B cell (primary cell): ENCODE measurements at regions not wholly inside any gene's neighbourhood (a gene's known extent, or its start where the extent isn't known, plus 50 kb on each side); places are given as distances from the start of the nearest gene placed in this dataset.

Experiments used
- ATAC-seq: fragments of 200-7000 bp; cut with Tn5 transposase; one replicate; pipeline ENCODE4 v1.10.0; 2021; ENCODE audit warnings: low read depth, mild to moderate bottlenecking, moderate number of reproducible peaks, moderate library complexity
- CTCF ChIA-PET: fragments of 350-600 bp; sonication (Branson Sonifier 250); formaldehyde crosslinking; loops from one replicate; lab custom pipeline; 2021; ENCODE audit warnings: antibody characterized with exemption, inconsistent platforms; lab: Charles Lee
- POLR2A ChIA-PET: fragments of 350-600 bp; sonication (Branson Sonifier 250); formaldehyde crosslinking; loops from one replicate; lab custom pipeline; 2021; ENCODE audit warnings: antibody characterized with exemption; lab: Charles Lee
- DNase-seq: peaks from one replicate; pipeline ENCODE4 v3.0.0; 2013
- H2AFZ ChIP-seq: 2 replicates; pipeline ENCODE4 v1.6.1; 2012; ENCODE audit warnings: mild to moderate bottlenecking, low read depth, low read length; ENCODE audit not compliant: insufficient read depth, poor library complexity, severe bottlenecking
- H3K27ac ChIP-seq, 2 donors: 1 replicate in 1 of 2; 2 replicates in 1 of 2; pipeline ENCODE4 v1.5.1; 2012 to 2013; ENCODE audit warnings: low read length in 2 of 2, mild to moderate bottlenecking in 2 of 2, moderate library complexity in 1 of 2
- H3K27me3 ChIP-seq, 4 experiments: fragments of 200-600 bp in 1 of 4; sonication (generic) in 1 of 4; replicated peaks in 1 of 4; 1 replicate in 2 of 4; 2 replicates in 2 of 4; pipeline versions ENCODE4 v1.6.1 to v1.7.0; 2013 to 2016; ENCODE audit warnings: low read length in 3 of 4, mild to moderate bottlenecking in 2 of 4, mixed read lengths in 1 of 4, moderate library complexity in 1 of 4; ENCODE audit not compliant: insufficient read depth in 4 of 4, control insufficient read depth in 3 of 4; ENCODE audit errors: control extremely low read depth in 1 of 4
- H3K36me3 ChIP-seq, 2 experiments: replicated peaks in 1 of 2; 1 replicate in 1 of 2; 2 replicates in 1 of 2; pipeline versions ENCODE4 v1.6.1 to v1.7.1; 2013; ENCODE audit warnings: low read length in 1 of 2; ENCODE audit not compliant: insufficient read depth in 2 of 2, control insufficient read depth in 1 of 2; ENCODE audit errors: control extremely low read depth in 1 of 2, extremely low read depth in 1 of 2
- H3K4me1 ChIP-seq, 2 donors: fragments of 200-600 bp in 1 of 2; sonication (generic) in 1 of 2; 1 replicate in 1 of 2; 2 replicates in 1 of 2; pipeline versions ENCODE4 v1.5.1 to v1.6.1; 2013 to 2017; ENCODE audit warnings: low read length in 2 of 2; ENCODE audit not compliant: control insufficient read depth in 2 of 2, insufficient read depth in 2 of 2
- H3K4me2 ChIP-seq: replicated peaks from 2 replicates; pipeline ENCODE3; 2012; ENCODE audit warnings: mild to moderate bottlenecking, low read depth, low read length; ENCODE audit not compliant: poor library complexity, severe bottlenecking
- H3K4me3 ChIP-seq, 5 experiments: fragments of 200-600 bp in 1 of 5; sonication (generic) in 1 of 5; 1 replicate in 3 of 5; 2 replicates in 2 of 5; pipeline versions ENCODE4 v1.5.1 to v1.7.0; 2011 to 2016; ENCODE audit warnings: low read length in 4 of 5, mild to moderate bottlenecking in 4 of 5, low read depth in 2 of 5, control low read depth in 1 of 5, moderate library complexity in 1 of 5; ENCODE audit not compliant: insufficient read depth in 1 of 5; ENCODE audit errors: control extremely low read depth in 1 of 5, extremely low read depth in 1 of 5
- H3K79me2 ChIP-seq: fragments of 200-600 bp; sonication (generic); one replicate; pipeline ENCODE4 v1.6.0; 2016; ENCODE audit warnings: low read length; ENCODE audit not compliant: control insufficient read depth, insufficient read depth
- H3K9ac ChIP-seq: fragments of 200-600 bp; sonication (generic); 2 replicates; pipeline ENCODE4 v1.6.1; 2017; ENCODE audit warnings: mild to moderate bottlenecking, low read length, moderate library complexity
- H3K9me3 ChIP-seq, 3 donors: one replicate each; pipeline versions ENCODE4 v1.6.1 to v1.7.1; 2013; ENCODE audit warnings: low read length in 2 of 3; ENCODE audit not compliant: control insufficient read depth in 2 of 3, insufficient read depth in 1 of 3; ENCODE audit errors: control extremely low read depth in 1 of 3
- H4K20me1 ChIP-seq: 2 replicates; pipeline ENCODE4 v1.6.0; 2012; ENCODE audit warnings: mild to moderate bottlenecking, low read length; ENCODE audit not compliant: insufficient read depth, control insufficient read depth, poor library complexity, severe bottlenecking
- H3K27ac Mint-ChIP-seq: one replicate; pipeline ENCODE4 v1.8.0; 2021; ENCODE audit warnings: mixed read lengths
- H3K27me3 Mint-ChIP-seq: one replicate; pipeline ENCODE4 v1.8.0; 2021; ENCODE audit warnings: mixed read lengths
- H3K4me1 Mint-ChIP-seq: one replicate; pipeline ENCODE4 v1.8.0; 2021; ENCODE audit warnings: mixed read lengths
- H3K4me3 Mint-ChIP-seq: one replicate; pipeline ENCODE4 v1.8.0; 2021; ENCODE audit warnings: mixed read lengths
- H3K9me3 Mint-ChIP-seq: one replicate; pipeline ENCODE4 v1.8.0; 2022; ENCODE audit warnings: mixed read lengths; ENCODE audit not compliant: insufficient read depth
- EZH2 ChIP-seq: IDR thresholded peaks from 2 replicates; pipeline ENCODE4 v1.6.1; 2012; ENCODE audit warnings: borderline replicate concordance, low read depth, mild to moderate bottlenecking, moderate library complexity, low read length; ENCODE audit not compliant: insufficient read depth, poor library complexity, severe bottlenecking
- WGBS: methylation state at CpG from one replicate; pipeline ENCODE4 v1.1.5; 2013; ENCODE audit warnings: missing lambda C conversion rate; ENCODE audit not compliant: insufficient coverage; 5-methylcytosine and 5-hydroxymethylcytosine counted together
- intact Hi-C: fragments of 100-400 bp; cut with micrococcal nuclease; formaldehyde crosslinking; loops from one replicate; pipeline ENCODE4 v1.10.0; 2022
- TF ChIP-seq, protein P1 (sequence below): fragments of 200-600 bp; IDR thresholded peaks from one replicate; pipeline ENCODE4 v1.8.0; 2022; ENCODE audit warnings: antibody characterized with exemption, mild to moderate bottlenecking

DNA sequence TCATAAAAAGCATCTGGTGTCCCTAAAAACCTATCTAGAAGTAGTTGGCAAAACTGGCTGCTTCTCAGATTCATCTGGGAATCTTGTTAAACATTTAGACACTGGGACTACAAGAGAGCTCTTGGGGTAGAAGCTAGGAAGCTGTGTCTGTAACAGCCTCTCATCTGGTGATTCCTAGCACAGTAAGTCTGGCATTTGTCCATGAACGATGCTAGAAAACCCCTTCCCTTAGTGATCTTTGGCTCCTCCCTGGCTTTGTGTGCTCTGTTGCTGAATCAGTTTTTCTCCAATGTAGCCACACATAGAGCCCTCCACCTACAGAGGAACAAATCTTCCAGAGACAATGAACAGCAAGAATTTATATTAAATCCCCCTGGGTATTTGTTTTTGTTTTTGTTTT is 951.7 kb upstream of the LCORL start:
- H2AFZ ChIP-seq = no peak overlapping the region
- WGBS = 78% methylated on average over 1 of the region's 1 CpG
- Mint-ChIP-seq H3K27me3 (no peaks in the 10 kb centered on the region), H3K9me3 (peaks cover 4% of the 10 kb centered on the region), H3K4me3 (no peak overlapping the region), H3K4me1 (no peaks in the 10 kb centered on the region), H3K27ac (no peak overlapping the region)
- H3K4me3 ChIP-seq = no peak overlapping the region
- no peaks in the 10 kb centered on the region for H3K36me3 ChIP-seq
- no peaks in the 10 kb centered on the region for H4K20me1 ChIP-seq
- DNase-seq (no peak), ATAC-seq (no peak)
- no peak overlapping the region for H3K4me2 ChIP-seq
- no peaks in the 10 kb centered on the region for H3K4me1 ChIP-seq
- peaks cover 0 to 2% (median 0%) of the 10 kb centered on the region in 3 donors for H3K9me3 ChIP-seq
- ChIA-PET CTCF (no interaction called here), POLR2A (no interaction called here)
- no peaks in the 10 kb centered on the region for H3K27me3 ChIP-seq
- H3K9ac ChIP-seq = no peak overlapping the region
- intact Hi-C loops = no loop called here
- H3K27ac ChIP-seq = no peak overlapping the region
- H3K79me2 ChIP-seq = no peaks in the 10 kb centered on the region
- no peak for TF ChIP-seq EZH2
- TF ChIP-seq, protein P1, sequence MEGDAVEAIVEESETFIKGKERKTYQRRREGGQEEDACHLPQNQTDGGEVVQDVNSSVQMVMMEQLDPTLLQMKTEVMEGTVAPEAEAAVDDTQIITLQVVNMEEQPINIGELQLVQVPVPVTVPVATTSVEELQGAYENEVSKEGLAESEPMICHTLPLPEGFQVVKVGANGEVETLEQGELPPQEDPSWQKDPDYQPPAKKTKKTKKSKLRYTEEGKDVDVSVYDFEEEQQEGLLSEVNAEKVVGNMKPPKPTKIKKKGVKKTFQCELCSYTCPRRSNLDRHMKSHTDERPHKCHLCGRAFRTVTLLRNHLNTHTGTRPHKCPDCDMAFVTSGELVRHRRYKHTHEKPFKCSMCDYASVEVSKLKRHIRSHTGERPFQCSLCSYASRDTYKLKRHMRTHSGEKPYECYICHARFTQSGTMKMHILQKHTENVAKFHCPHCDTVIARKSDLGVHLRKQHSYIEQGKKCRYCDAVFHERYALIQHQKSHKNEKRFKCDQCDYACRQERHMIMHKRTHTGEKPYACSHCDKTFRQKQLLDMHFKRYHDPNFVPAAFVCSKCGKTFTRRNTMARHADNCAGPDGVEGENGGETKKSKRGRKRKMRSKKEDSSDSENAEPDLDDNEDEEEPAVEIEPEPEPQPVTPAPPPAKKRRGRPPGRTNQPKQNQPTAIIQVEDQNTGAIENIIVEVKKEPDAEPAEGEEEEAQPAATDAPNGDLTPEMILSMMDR = no peak

DNA sequence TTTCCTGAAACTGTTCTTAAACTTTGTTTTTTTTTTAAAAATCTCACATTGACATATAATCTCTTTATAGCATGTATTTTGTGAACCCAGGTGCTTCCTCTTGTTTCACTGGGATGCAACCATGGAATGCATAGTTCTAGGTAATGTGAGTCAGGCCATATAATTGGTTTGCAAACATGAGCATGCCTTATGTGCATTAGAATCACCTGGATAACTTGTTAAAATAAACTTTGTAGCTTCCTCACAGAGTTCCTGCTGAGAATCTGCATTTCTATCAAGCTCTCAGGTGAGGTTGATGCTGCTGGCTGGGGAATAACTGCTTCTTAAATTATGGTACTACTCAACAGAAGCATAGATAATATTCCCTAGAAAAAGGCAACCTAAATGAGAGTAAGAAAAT is 940.3 kb upstream of the LCORL start:
- Histone ChIP-seq H3K36me3 (no peaks in the 10 kb centered on the region), H2AFZ (no peak overlapping the region), H3K27me3 (no peaks in the 10 kb centered on the region), H3K4me2 (no peak overlapping the region), H3K9ac (no peak overlapping the region), H3K9me3 (peaks cover 0 to 2% (median 0%) of the 10 kb centered on the region in 3 donors), H3K27ac (no peak overlapping the region), H3K4me1 (no peaks in the 10 kb centered on the region), H4K20me1 (no peaks in the 10 kb centered on the region), H3K4me3 (no peak overlapping the region), H3K79me2 (no peaks in the 10 kb centered on the region)
- DNase-seq (no peak), ATAC-seq (no peak)
- ChIA-PET POLR2A (no interaction called here), CTCF (interaction anchor here (1.0 kb wide), 1 partner anchor 10 kb away, joined by 3 read pairs; no protein-coding TSS in a partner anchor)
- Mint-ChIP-seq H3K4me1 (no peaks in the 10 kb centered on the region), H3K9me3 (no peaks in the 10 kb centered on the region), H3K4me3 (no peak overlapping the region), H3K27ac (no peak overlapping the region), H3K27me3 (no peaks in the 10 kb centered on the region)
- intact Hi-C loops = no loop called here
- TF ChIP-seq, protein P1 = no peak
- TF ChIP-seq EZH2 = no peak
